Cerebellar cortex (tissue), 1 donor: ENCODE measurements at regions not wholly inside any gene's neighbourhood (a gene's known extent, or its start where the extent isn't known, plus 50 kb on each side); places are given as distances from the start of the nearest gene placed in this dataset.

ENCODE experiments used
- DNase-seq: peaks from one replicate; pipeline ENCODE4 v3.0.0-alpha.2; 2015; ENCODE audit warnings: low spot score

GRCh38 chr16:5480431-5481195 lies 383.0 kb upstream of the EEF2KMT start:
- DNase-seq: no peak

- DNase-seq: no peak
These were observed 382.3 kb upstream of the EEF2KMT start for GRCh38 chr16:5479926-5480325.

- DNase-seq: no peak
These were observed 380.4 kb upstream of the EEF2KMT start for GRCh38 chr16:5478036-5478435.

- no peak for DNase-seq
These were observed 379.7 kb upstream of the EEF2KMT start for GRCh38 chr16:5477251-5477650.

GRCh38 chr16:5472552-5472951 lies 375.0 kb upstream of the EEF2KMT start:
- no peak for DNase-seq

DNA sequence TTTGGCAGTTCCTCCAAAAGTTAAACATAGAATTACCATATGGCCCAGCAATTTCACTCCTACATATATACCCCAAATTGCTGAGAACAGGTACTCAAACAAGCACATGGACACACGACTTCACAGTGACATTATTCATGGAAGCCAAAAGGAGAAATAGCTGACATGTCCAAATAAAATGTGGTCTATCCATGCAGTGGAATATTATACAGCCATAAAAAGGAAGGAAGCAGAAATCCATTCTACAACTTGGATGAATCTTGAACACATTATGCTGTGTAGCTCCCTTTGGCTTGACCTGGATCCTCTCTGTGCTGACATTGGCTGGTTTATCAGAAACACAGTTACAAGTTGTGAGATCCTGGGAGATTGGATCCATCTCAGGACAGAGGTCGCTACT lies 370.9 kb upstream of the EEF2KMT start:
- DNase-seq: no peak

DNA sequence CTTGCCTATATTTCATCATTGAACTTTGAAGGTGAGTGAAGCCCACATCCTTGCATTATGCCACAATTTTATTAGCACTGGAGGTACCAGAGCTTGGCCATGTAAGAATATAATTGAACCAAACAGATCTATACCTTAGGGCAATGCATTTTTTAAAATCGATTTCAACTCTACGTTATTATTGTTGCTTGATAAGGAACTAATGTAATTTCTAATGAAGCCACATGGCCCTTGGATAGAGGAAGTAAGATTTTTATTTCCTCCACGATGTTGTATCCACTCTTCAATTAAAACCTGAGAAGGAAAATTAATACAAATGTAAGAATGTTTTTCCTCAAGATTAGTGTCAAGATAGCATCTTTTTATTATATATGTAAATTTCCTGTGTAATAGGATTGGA lies 370.0 kb upstream of the EEF2KMT start:
- DNase-seq: no peak

DNA sequence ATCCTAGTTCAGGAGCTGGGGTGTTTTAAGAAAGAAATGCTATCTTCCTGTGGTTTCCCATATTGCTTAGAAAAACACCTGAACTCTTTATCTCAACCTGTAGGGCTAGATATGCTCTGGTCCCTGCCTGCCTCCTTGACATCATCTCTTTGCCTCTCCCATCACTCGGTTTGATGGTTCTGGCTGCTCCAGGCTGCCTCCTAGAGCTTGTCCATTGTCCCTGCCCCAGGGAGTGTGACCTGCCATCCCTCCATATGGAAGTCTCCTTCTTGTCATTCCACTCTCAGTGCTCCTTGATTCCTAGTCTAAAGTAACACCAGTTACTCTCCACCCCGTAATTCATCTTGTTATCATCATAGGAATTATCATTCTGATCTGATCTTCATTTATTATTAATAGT lies 369.0 kb upstream of the EEF2KMT start:
- no peak for DNase-seq

DNA sequence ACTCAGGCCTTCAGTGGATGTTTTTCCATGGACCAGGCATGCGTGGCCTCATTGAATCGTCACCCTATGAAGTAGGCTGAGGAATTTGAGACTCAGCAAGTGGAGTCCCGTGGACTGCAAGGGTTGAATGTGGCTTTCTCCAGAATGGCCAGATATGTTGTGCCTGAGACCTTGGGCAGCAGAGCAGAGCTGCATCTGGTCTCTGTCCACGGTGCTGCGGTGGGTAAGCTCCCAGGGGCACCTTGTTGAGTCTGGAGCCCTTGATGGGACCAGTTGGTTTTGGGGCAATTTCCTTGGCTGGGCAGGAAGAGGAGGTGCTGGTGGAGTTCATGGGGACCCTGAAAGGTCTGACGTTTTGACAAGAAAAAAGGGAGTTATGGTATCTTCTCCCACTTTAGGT lies 368.1 kb upstream of the EEF2KMT start:
- no peak for DNase-seq

GRCh38 chr16:5463820-5464219 lies 366.2 kb upstream of the EEF2KMT start:
- no peak for DNase-seq

DNA sequence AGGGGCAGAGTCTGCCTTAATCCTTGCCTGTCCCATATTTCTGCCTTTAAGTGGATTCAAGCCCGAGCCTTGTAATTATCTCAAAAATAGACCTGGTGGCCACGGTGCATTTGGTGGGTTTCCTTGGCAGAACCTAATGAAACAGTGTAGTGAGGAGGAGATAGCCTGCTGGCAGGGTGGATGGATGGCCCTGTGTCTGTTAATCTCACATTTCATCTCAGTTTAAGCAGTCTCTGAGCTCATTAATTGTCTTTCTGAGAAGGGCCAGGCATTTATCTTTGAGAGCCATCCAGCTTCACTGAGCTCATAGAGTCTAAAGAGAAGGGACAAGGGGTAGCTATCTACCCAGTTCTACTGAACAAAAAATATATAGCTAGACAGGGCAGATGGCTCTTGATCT lies 364.0 kb upstream of the EEF2KMT start:
- DNase-seq: no peak

DNA sequence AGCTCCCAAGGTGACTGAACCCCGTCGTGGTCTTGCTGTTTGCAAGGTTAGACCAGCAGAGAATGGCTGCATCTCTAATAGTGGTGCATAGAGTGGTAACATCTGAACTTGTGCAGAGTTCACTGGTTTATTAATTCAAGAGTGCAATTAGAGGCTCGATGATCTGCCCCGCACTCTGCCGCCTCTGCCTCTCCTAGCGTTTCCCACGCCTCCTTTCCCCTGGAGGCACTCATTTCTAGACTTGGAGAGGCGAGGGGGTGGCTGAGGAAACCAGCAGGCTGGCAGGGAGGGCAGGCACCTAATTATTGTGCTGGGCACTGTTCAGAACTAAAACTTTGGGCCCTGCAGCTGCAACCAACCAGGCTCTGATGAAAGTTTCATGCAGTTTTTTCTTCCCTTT lies 363.5 kb upstream of the EEF2KMT start:
- no peak for DNase-seq

GRCh38 chr16:5460701-5461100 lies 363.1 kb upstream of the EEF2KMT start:
- no peak for DNase-seq

DNA sequence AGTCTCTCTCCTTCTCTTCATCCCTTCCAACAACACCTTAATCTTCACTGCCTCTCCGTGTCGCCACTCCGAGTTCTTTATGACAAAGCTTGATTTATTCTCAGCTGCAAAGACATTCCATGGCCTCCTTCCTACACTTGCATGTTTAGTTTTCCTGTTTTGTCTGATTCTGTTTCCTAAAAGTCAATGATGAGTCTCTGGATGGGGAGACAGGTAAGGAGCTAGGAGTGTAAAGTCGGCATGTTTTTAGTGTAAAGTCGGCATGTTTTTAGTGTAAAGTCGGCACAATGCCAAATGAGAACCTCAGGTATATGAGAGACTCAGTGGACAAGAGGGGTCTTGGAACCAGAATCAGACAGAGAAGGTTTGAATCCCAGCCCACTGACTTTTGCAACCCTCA lies 362.3 kb upstream of the EEF2KMT start:
- no peak for DNase-seq

DNA sequence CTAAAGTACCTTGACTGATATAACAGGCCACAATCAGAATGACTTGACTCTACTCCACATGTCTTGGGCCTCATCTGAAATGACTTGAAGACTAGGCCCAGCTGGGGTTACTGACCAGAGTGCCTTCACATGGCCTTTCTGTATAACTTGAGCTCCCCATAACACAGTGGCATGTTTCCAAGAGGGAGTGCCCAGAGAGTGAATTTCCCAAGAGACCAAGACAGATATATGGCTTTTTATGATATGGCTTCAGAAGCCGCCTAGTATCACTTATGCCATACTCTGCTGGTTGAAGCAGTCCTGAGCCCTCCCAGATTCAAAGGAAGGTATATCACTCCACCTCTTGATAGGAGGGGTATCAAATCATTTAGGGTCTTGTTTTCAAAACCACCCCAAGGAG lies 357.5 kb upstream of the EEF2KMT start:
- no peak for DNase-seq

GRCh38 chr16:5454349-5454748 lies 356.8 kb upstream of the EEF2KMT start:
- DNase-seq: no peak

- no peak for DNase-seq
These were observed 354.0 kb upstream of the EEF2KMT start for GRCh38 chr16:5451641-5452040.

GRCh38 chr16:5450409-5451104 lies 353.0 kb upstream of the EEF2KMT start:
- no peak for DNase-seq

DNA sequence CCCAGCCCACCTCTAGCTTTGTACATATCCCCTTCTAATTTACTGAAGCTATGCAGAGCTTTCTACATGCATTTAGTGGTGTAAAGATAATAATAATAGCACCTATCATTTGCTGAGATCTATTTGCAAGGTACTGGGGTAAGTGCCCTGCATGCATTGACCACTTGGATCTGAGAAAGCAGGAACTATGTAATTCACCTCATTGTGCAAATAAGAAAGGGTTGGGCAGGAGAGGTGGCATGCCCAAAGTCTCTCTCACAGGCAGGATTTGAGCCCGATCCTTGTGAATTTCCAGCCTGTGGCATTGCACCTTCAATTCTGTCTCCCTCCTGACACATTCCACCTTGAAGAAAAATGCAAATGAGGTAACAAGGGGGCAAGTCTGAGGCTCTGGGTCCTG lies 352.3 kb upstream of the EEF2KMT start:
- DNase-seq: no peak

DNA sequence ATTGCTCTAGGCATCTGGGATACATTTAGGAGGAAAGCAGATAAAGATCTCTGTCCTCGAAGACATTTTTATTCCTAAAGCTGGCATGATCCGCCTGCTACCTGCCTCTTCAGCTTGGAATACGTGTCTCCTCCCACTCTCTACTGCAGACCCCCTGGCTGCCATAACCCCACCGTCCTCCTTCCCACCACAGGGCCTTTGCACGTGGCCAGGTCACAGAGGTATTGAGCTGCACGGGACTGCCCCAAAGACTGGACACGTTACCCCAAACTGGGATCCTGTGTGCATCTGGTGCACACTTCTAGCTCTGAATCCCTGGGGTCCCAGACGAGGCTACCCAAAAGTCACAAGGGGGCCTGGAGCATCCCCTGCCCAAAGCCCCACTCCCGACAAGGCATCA lies 351.2 kb upstream of the EEF2KMT start:
- DNase-seq: no peak

DNA sequence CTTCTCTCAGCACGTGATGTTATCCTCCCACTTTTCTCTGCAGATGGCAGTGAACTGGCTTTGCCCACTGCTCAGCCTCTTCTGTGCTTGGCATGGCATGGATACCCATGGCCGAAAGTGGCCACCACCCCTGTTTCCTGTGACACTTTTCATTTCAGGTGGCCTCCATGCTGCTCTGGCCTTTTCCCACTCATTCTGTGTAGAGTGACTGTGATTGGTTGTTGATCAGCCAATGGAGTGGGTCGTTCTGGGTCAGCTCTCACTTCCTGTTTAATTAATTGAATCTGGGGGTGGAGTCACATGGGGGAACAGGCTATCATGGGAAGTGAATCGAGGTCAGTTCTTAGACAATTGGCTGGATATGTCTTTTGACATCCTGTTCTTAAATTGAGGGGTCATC lies 350.1 kb upstream of the EEF2KMT start:
- no peak for DNase-seq

DNA sequence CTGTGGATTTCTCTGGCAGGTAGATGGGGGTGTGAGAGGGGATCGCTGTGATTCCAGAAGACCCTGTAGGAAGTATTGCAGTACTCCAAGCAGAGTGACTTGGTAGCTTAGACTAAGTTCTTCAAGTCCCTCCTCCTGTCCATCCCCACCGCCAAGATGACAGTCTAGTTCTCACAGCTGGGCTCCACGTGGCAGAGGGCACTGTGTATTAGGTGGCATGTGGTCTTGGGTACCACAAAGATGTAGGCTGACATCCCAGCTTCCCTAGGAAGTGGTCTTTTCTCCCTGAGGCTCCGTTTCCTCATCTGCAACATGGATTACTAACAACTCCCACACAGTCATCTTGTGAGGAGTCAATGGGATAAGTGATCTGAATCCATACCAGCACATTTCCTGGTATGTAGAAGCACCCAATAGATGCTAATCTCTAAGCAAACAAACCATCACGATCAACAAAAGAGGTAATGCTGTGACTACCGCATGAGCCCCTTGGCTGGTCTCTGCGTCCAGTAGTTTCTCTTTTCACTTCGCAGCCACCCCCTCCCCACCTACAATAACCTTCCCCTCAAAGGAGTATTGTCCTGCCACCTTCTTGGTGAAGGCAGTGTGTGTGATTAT lies 349.1 kb upstream of the EEF2KMT start:
- DNase-seq: no peak

DNA sequence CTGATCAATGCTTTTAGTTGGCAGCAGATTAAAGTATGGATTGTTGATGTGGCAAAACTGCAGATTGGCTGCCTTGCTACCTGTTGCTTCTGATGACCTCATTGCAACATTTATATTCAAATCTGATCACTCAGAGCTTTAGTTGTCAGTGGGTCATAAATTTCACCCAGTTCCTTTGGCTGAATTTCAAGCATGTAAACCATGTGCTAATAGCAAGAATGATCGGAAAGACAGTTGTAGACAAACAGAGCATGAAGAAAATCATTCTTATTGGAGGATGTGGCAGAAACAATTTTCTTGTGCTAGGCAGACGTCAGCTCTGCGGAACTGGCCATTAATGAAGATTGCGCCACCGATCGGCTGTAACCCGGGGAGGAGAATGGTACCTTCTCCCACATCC lies 346.6 kb upstream of the EEF2KMT start:
- DNase-seq: no peak
